ENCODE measurements at regions not wholly inside any gene's neighbourhood (a gene's known extent, or its start where the extent isn't known, plus 50 kb on each side); places are given as distances from the start of the nearest gene placed in this dataset.

DNA sequence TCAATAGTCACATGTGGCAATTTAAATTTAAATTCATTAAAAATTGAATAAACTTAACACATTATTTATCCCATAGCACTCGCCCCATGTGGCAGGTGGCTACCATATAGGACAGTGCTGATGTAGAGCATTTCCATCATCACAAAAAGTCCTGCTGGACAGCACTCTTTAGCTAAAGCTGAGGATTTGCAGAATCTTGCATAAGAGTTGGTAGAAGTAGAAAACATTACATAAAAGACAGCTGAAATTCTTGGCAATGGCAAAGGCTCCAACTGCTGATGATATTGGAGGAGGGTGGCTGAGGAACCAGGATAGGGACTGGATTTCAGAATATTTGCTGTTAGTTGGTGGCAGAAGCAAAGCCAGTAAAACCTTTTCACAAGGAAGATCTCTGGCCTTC is 230.7 kb upstream of the SATB1 start:
- Histone ChIP-seq H3K4me3 (no peak overlapping the region), H3K4me1 (replicated peaks in 1 of 2; ENCODE audit: control insufficient read depth in 2 of 2, insufficient read depth in 2 of 2, low read length in 2 of 2) (no peaks in the 10 kb centered on the region), H2AFZ (ENCODE audit: low read depth, low read length) (no peak overlapping the region), H3K4me2 (ENCODE audit: insufficient read depth, low read length) (no peak overlapping the region), H3K9me3 (replicated peaks; ENCODE audit: control insufficient read depth, insufficient read depth, low read depth, low read length) (0 out of 2 replicates have a peak, but pooled peaks cover 1% of the 10 kb centered on the region), H3K9me1 (ENCODE audit: control insufficient read depth, insufficient read depth, low read length) (no peaks in the 10 kb centered on the region), H3K27me3 (ENCODE audit: control insufficient read depth in 2 of 2, insufficient read depth in 2 of 2, low read length in 2 of 2) (no peaks in the 10 kb centered on the region), H4K20me1 (replicated peaks; ENCODE audit: control insufficient read depth, insufficient read depth, low read length) (no peaks in the 10 kb centered on the region), H3K9ac (ENCODE audit: insufficient read depth in 1 of 2, low read depth in 2 of 2, low read length in 2 of 2) (no peak overlapping the region), H3K36me3 (ENCODE audit: control insufficient read depth, insufficient read depth, low read length) (no peaks in the 10 kb centered on the region), H3K79me2 (ENCODE audit: control insufficient read depth, insufficient read depth, low read length) (no peaks in the 10 kb centered on the region), H3K27ac (ENCODE audit: extremely low read depth, low read depth, low read length) (no peak overlapping the region)
- ATAC-seq (no peak), FAIRE-seq (no peak), DNase-seq (ENCODE audit: extremely low read depth in 1 of 4, low spot score in 3 of 4) (no peak)
- intact Hi-C loops (cut with micrococcal nuclease), result no loop called here
- POLR2A ChIA-PET, result no interaction called here
- TF ChIP-seq ZNF551 (CRISPR knock-in tag; IDR thresholded peaks at IDR 0.05) (no peak), FOXK1 (CRISPR knock-in tag; IDR thresholded peaks at IDR 0.05; ENCODE audit: borderline replicate concordance) (no peak), FOXK2 (conservative IDR thresholded peaks at IDR 0.05 in 1 of 2, IDR thresholded peaks at IDR 0.05 in 1 of 2; ENCODE audit: low read depth in 2 of 2) (no peak), ILK (tag; IDR thresholded peaks at IDR 0.05; ENCODE audit: borderline replicate concordance, low read depth) (no peak), ZNF507 (tag; conservative IDR thresholded peaks at IDR 0.05) (no peak), FOSL1 (tag; conservative IDR thresholded peaks at IDR 0.05) (no peak), MTA1 (IDR thresholded peaks at IDR 0.05; ENCODE audit: borderline replicate concordance) (no peak), ADNP (tag; IDR thresholded peaks at IDR 0.05) (no peak), PTBP1 (IDR thresholded peaks at IDR 0.05; ENCODE audit: low read depth, low read length) (no peak), SREBF2 (CRISPR knock-in tag; IDR thresholded peaks at IDR 0.05) (no peak), U2AF2 (optimal IDR thresholded peaks at IDR 0.05; ENCODE audit: low read depth, low read length) (no peak), SP1 (CRISPR knock-in tag; IDR thresholded peaks at IDR 0.05) (no peak), ARID2 (IDR thresholded peaks at IDR 0.05) (no peak)
- TF ChIP-seq, protein P1, sequence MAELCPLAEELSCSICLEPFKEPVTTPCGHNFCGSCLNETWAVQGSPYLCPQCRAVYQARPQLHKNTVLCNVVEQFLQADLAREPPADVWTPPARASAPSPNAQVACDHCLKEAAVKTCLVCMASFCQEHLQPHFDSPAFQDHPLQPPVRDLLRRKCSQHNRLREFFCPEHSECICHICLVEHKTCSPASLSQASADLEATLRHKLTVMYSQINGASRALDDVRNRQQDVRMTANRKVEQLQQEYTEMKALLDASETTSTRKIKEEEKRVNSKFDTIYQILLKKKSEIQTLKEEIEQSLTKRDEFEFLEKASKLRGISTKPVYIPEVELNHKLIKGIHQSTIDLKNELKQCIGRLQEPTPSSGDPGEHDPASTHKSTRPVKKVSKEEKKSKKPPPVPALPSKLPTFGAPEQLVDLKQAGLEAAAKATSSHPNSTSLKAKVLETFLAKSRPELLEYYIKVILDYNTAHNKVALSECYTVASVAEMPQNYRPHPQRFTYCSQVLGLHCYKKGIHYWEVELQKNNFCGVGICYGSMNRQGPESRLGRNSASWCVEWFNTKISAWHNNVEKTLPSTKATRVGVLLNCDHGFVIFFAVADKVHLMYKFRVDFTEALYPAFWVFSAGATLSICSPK (IDR thresholded peaks at IDR 0.05; ENCODE audit: borderline replicate concordance), result no peak
- TF ChIP-seq, protein P2, sequence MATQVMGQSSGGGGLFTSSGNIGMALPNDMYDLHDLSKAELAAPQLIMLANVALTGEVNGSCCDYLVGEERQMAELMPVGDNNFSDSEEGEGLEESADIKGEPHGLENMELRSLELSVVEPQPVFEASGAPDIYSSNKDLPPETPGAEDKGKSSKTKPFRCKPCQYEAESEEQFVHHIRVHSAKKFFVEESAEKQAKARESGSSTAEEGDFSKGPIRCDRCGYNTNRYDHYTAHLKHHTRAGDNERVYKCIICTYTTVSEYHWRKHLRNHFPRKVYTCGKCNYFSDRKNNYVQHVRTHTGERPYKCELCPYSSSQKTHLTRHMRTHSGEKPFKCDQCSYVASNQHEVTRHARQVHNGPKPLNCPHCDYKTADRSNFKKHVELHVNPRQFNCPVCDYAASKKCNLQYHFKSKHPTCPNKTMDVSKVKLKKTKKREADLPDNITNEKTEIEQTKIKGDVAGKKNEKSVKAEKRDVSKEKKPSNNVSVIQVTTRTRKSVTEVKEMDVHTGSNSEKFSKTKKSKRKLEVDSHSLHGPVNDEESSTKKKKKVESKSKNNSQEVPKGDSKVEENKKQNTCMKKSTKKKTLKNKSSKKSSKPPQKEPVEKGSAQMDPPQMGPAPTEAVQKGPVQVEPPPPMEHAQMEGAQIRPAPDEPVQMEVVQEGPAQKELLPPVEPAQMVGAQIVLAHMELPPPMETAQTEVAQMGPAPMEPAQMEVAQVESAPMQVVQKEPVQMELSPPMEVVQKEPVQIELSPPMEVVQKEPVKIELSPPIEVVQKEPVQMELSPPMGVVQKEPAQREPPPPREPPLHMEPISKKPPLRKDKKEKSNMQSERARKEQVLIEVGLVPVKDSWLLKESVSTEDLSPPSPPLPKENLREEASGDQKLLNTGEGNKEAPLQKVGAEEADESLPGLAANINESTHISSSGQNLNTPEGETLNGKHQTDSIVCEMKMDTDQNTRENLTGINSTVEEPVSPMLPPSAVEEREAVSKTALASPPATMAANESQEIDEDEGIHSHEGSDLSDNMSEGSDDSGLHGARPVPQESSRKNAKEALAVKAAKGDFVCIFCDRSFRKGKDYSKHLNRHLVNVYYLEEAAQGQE (IDR thresholded peaks at IDR 0.05; ENCODE audit: borderline replicate concordance), result no peak
- TF ChIP-seq, protein P2 (CRISPR knock-in tag; IDR thresholded peaks at IDR 0.05; ENCODE audit: low read depth), result no peak
- BruUV-seq (replicated peaks), result no TSS peak
- CTCF ChIA-PET (ENCODE audit: low intra/inter-chr PET ratio), result no interaction called here
- in situ Hi-C loops (cut with MboI), result no loop called here
- WGBS (ENCODE audit: insufficient coverage, low coverage, missing lambda C conversion rate), result 0% methylated on average over 1 of the region's 1 CpG

Measured in K562 (cell line).